GM21390 (cell line): ENCODE measurements at regions not wholly inside any gene's neighbourhood (a gene's known extent, or its start where the extent isn't known, plus 50 kb on each side); places are given as distances from the start of the nearest gene placed in this dataset.
A peak's percentile ranks its signal among the peaks of the same experiment; 100 is the strongest.

Experiments
- ATAC-seq: cut with Tn5 transposase; IDR thresholded peaks from one replicate; pipeline ENCODE4 v1.9.1; 2021; ENCODE audit not compliant: unreplicated experiment

GRCh38 chr2:41803361-41803760 lies 244.5 kb upstream of the PKDCC start:
- no peak for ATAC-seq

DNA sequence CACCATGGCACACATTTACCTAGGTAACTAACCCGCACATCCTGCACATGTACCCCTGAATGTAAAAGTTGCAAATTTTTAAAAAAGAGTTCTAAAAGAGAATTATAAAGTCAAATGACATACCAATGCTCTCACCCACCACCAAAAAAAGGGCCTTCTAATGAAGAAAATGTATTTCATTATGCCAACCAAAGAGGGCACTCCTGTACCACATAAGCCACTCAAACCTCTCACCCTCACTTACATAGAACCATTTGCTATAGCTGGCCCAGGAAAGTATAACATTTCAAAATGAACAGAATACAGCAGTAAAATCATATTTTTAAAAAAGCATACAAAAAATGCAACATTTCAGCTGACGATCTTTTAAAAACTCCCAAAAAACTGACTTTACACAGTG lies 241.5 kb upstream of the PKDCC start:
- no peak for ATAC-seq

DNA sequence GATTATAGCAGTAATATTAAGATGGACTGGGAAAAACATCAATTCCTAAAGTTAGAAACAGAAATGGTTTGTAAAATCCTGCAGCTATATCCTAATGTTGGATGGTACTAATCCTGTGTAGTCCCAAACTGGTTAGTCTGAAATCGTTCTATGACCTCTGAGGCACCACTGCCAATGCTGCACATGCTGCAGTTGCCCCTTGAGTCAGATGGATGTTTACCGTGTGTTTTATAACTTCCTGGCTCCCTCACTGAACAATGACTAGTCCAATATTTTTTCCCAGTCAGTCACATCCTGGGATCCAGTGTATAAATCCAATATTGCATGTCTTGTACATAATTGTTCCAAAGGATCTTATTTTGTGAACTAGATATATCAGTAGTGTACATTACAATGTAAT lies 226.7 kb upstream of the PKDCC start:
- ATAC-seq = no peak

- ATAC-seq = no peak
Observed at GRCh38 chr2:41826921-41827320, 220.9 kb upstream of the PKDCC start.

DNA sequence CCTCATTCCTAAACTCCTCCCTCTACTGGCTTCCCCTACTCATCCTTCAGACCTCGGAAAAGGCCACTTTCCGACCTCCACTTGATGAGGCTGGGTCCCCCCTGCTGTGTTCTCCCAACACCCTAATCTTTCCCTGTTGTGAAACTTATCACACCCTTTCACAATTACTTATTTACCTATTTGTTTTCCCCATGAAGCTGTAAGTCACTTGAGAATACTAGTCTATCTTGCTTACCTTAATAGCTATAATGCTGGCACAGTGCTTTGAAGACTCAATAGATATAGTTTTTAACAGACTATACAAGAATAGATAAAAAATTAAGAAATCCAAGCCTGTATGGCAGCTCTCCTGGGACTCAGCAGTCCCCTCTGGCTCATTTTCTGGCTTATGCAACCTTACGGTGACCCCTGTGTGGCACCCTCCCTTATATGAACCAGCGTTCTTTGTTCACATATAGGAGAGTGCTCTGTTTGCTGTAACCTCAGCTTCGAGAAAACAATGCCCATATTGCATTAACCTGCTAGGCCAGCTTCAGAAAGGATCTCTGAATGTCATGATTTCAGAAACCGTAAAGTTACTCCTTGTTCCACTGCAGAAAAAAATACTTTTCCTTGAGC lies 220.4 kb upstream of the PKDCC start:
- no peak for ATAC-seq

DNA sequence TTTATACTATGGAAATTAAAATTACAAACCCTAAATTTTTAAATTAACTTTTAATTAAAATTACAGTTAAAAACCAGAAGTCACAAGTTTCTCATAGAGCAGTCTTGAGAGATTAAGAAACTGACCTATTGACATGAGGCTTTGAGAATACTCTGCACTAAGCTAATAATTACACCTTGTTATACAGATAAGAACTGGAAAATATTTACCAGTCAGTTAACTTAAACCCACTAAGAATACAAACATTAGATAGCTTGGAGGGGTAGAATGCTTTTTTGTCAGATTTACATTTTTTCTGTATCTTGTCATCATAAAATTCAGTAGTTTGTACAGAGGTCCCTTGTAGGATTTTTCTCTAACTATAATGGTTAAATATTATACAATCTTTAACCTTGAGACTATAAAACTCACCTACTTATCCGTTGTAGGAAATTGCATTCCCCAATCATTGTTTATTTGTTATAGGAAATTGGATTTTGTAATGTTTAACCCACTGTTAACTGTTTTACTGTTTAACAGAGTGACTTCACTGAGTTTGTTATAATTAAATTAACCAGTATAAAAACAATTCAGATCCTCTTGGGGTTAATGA lies 219.7 kb upstream of the PKDCC start:
- ATAC-seq = no peak

DNA sequence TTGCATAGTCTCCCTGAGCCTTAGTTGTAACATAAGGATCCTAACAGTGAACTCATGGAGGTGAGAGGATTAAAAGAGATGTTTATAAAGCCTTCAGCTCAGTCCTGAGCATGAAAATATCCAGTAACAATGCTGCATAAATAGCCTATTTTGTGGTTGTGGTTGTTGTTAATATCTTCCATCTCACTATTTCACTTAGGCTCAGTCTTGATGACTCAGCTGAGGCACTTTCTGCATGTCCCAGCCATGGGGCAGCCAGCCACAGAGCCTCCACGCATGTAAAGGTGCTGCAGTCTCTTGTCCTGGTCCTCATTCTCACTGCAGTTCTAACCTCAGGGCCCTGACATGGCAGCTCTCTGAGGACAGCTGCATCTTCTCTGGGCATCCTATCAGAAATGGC lies 218.8 kb upstream of the PKDCC start:
- ATAC-seq = no peak

DNA sequence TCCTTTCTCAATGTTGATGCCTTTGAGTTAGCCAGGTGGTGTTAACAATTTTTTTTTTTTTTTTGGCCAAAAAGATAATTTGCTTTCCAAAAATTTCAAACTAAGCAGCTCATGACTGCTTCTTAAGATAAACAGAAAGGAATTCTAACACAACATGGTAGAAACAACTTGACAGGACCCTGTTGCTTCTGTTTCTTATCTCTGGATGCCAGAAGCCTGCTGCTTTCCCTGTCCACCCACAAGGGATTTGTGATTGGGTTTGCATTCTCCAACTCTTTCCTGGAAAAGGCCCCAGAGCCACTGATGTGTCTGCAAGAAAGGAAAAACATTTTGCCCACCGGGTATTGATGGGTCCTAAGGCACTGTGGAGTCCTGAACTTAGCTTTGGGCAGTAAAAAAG lies 217.2 kb upstream of the PKDCC start:
- ATAC-seq = no peak

DNA sequence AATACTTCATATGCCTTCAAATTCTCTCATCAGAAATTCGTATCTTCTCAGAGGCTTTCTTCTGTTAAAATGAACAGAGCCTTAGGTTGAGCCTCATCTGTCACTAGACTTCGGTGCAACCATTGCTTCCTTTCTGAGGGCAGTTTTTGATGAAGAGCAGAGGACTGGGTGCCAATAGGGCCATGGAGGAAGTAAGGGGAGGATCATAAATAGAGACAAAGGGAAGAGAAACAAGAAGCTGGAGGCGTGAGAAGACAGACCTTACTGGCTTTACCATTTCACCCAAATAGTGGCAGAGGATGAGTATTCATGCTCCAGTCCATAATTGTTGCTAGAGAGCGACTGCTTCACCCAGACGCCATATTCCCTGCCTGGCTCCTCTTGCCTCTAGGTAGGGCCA lies 215.6 kb upstream of the PKDCC start:
- ATAC-seq = no peak

DNA sequence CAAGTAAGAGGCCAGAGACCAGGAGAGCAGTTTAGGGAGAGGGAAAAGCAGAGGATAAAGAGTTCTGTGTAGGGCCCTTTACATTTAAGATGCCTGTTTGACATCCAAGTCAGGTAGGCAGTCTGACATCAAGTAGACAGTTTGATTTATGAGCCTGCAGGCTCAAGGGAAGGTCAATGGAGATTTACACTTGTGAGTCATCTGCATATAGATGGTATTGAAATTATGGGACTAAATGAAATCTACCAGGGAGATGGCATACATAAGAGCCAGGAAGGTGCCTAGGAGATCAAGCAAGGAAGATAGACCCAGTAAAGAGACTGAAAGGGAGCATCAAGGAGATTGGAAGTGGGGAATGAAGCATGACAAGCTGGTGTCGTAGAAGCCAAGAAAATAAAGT lies 212.4 kb upstream of the PKDCC start:
- ATAC-seq = no peak

DNA sequence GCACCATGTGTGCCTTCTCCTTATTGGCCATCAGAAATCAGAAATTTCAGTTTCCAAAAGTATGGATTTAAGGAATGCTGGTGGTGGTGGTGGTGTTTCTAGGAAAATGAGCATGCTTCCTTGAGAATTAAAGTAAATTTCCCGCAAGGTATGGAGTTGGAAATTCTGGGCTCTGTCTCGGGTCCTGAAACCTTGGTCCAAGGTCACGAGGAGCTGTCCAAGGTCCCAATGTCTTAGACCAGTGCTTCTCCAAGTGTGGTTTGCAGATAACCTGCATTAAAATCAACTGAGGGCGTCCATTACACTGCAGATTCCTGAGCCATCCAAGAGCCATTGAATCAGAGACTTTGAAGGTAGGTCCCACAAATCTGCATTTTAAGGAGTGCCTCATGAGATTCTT lies 210.9 kb upstream of the PKDCC start:
- no peak for ATAC-seq

DNA sequence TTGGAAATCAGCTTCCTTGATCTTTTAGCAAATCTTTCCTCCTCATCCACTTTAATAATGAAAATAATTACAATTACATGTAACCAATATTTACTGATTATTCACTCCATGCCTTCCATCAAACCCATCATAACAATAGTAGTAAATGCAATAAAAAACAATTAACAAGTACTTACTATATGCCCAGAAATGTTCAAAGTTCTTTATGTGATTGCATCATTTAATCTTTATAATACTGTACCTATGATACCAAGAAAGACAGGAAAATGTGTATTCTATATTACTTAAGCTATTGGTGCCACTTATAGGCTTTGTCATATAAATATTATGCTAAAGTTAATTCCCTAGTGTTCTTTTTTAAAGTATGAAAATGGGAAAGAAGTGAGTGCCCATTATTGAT lies 210.2 kb upstream of the PKDCC start:
- no peak for ATAC-seq

DNA sequence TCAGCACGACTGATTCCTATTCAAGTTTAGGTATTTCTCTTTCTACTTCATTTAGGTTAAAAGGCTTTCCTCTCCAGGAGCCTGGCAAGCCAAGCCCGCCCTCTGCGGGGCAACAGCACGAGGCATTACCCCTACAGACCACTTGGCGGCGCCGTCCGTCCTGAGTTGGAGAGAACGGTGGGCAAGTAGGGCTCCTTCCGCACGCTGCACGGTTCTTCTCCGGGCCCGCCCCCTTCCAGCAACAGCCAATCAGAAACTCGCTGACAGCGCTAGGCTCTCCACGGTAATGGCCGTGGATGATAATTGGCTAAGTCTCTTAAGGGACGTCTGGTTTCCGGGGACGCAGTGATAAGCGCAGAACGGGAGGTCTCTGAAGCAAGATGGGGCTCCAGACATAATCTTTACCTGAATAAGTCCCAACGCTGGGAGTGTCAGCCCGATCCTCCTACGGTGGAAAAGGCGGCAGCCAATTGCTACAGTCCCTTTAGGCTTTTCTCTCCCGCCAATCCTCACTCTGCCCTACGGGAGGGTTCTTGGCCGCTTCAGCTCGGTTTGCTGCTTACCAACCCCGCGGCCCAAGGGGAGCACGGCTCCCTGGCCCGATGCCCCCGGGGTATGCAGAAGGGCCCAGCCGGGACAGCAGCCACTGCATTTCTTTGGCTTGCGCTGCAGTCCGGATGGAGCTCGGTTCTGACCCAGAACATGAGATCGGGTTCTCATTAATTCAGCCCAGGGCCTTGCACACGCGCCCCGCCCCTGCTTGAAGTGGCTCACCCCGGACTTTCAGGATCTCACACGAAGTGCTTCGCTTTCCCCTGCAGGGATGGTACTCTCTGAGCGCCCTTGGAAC lies 206.9 kb upstream of the PKDCC start:
- peak; percentile 100 for ATAC-seq

DNA sequence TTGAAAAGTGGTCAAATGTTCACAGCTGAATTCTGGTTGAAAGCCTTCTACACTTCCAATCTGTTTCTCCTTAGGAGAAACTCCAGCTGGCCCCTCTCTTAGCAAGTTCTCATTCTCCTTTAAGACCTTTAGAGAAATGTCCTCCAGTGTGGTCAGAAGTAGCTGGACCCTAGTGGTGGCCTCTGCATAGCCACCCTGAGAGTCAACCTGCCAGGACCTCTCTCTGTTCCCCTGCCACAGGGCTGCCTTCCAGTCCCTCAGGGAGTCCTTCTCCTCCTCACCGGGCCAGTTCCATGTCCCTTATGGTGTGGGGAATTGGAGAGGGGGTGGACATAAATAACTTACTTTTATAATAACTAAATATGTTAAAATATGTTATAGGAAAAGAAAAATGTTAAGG lies 200.9 kb upstream of the PKDCC start:
- no peak for ATAC-seq

- ATAC-seq = no peak
Observed at GRCh38 chr2:41847744-41848441, 199.9 kb upstream of the PKDCC start.

DNA sequence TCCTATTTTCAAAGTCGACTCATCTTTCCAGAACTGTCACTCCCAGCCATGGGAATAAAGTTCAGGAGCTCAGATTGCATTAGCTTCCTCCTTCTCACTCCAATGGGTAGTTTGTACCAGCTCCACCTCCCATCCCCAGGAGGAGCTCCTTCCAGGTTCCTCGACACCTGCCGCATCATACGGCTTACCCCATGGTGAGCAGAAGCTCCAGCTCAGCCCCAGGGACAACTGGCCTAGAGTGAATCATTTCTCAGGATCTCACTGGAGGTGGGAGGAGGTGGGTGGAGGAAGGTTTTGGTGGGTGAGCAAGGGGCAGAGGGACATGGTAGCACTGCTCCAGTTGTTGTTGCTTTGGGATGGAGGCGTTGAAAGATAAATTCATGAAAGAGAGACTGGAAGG lies 196.3 kb upstream of the PKDCC start:
- ATAC-seq = no peak

- ATAC-seq = no peak
Observed at GRCh38 chr2:41853427-41854191, 194.2 kb upstream of the PKDCC start.

- no peak for ATAC-seq
Observed at GRCh38 chr2:41854227-41854626, 193.6 kb upstream of the PKDCC start.

DNA sequence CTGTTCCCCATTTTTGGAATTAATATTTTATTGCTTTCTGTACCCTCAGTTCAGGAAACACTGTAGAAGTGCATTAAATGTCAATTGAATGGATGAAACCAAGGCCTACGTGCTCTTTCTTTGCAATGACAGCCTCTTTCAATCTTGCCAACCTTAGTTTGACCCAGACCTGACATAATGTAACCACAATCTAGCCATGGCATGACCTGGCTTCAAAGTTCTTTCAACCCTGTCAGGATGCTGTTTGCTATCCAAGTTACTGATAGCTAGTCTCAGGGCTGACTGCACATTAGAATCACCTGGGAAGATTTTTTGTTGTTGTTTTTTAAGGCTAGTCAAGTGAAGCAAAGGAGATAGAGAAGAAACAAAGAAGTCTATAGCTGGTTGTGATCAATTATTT lies 190.9 kb upstream of the PKDCC start:
- ATAC-seq = no peak

GRCh38 chr2:41859615-41860514 lies 188.0 kb upstream of the PKDCC start:
- ATAC-seq = no peak
